HUES64 (cell line): ENCODE measurements at regions not wholly inside any gene's neighbourhood (a gene's known extent, or its start where the extent isn't known, plus 50 kb on each side); places are given as distances from the start of the nearest gene placed in this dataset.
"Not testable (repeated sequence)": the region's sequence is repeated elsewhere in the genome, so short reads cannot be mapped to it uniquely, and the experiment has no call there.

Experiments
- H3K27ac ChIP-seq: 2 replicates; pipeline ENCODE4 v1.7.0; 2013; ENCODE audit warnings: low read depth, low read length, inconsistent platforms
- H3K27me3 ChIP-seq: 2 replicates; pipeline ENCODE4 v1.6.1; 2013; ENCODE audit warnings: mild to moderate bottlenecking, low read length; ENCODE audit not compliant: insufficient read depth
- H3K36me3 ChIP-seq: 2 replicates; pipeline ENCODE4 v1.6.1; 2013; ENCODE audit warnings: mild to moderate bottlenecking, low read length; ENCODE audit not compliant: insufficient read depth
- H3K4me1 ChIP-seq: 2 replicates; pipeline ENCODE4 v1.6.1; 2013; ENCODE audit warnings: mild to moderate bottlenecking, low read length, moderate library complexity; ENCODE audit not compliant: insufficient read depth
- H3K4me3 ChIP-seq: 2 replicates; pipeline ENCODE4 v1.5.1; 2013; ENCODE audit warnings: mild to moderate bottlenecking, low read length, moderate library complexity
- H3K9ac ChIP-seq: 2 replicates; pipeline ENCODE4 v1.6.1; 2013; ENCODE audit warnings: mild to moderate bottlenecking, low read depth, low read length
- H3K9me3 ChIP-seq: 2 replicates; pipeline ENCODE4 v1.6.1; 2013; ENCODE audit warnings: low read depth, low read length; ENCODE audit not compliant: insufficient read depth
- WGBS: fragments of 150-250, 120-280 bp; methylation state at CpG from one replicate; pipeline ENCODE4 v1.1.7; 2013; ENCODE audit warnings: missing lambda C conversion rate; 5-methylcytosine and 5-hydroxymethylcytosine counted together

DNA sequence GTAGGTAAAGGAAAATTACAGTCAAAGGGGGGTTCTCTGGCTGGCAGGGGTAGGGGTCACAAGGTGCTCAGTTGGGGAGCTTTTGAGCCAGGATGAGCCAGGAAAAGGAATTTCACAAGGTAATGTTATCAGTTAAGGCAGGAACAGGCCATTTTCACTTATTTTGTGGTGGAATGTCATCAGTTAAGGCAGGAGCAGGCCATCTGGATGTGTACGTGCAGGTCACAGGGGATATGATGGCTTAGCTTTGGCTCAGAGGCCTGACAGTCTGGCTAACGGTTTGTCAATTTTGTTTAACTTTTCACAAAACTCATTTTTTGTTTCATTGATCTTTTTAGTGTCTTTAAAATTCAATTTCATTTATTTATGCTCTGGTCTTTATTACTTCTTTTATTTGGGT lies 1623.8 kb upstream of the DDX18 start:
- not testable (repeated sequence) for H3K4me1 ChIP-seq, H3K9me3 ChIP-seq
- 90% methylated on average over 2 of the region's 2 CpGs for WGBS

GRCh38 chr2:116200086-116200485 lies 1614.4 kb upstream of the DDX18 start:
- no peak overlapping the region for H3K27ac ChIP-seq
- no peaks in the 10 kb centered on the region for H3K4me1 ChIP-seq
- no peak overlapping the region for H3K9ac ChIP-seq
- no peaks in the 10 kb centered on the region for H3K9me3 ChIP-seq
- no peaks in the 10 kb centered on the region for H3K27me3 ChIP-seq
- no peak overlapping the region for H3K4me3 ChIP-seq
- WGBS = no CpG with 5 or more reads among the region's 2 CpGs
- H3K36me3 ChIP-seq = no peaks in the 10 kb centered on the region

More for the DNA sequence above, 1623.8 kb upstream of the DDX18 start:
- H3K36me3 ChIP-seq, H3K9ac ChIP-seq, H3K4me3 ChIP-seq, H3K27ac ChIP-seq, H3K27me3 ChIP-seq: not testable (repeated sequence)

- H3K4me3 ChIP-seq = no peak overlapping the region
- no peaks in the 10 kb centered on the region for H3K27me3 ChIP-seq
- H3K36me3 ChIP-seq = no peaks in the 10 kb centered on the region
- H3K4me1 ChIP-seq = 0 out of 2 replicates have a peak, but pooled peaks cover 4% of the 10 kb centered on the region
- WGBS = 97% methylated on average over 2 of the region's 3 CpGs
- no peaks in the 10 kb centered on the region for H3K9me3 ChIP-seq
- H3K27ac ChIP-seq = no peak overlapping the region
- H3K9ac ChIP-seq = no peak overlapping the region
These were observed 1602.8 kb upstream of the DDX18 start for GRCh38 chr2:116211719-116212118.

GRCh38 chr2:116222793-116223192 lies 1591.7 kb upstream of the DDX18 start:
- Histone ChIP-seq H3K27me3 (no peaks in the 10 kb centered on the region), H3K9me3 (no peaks in the 10 kb centered on the region), H3K4me1 (no peaks in the 10 kb centered on the region), H3K4me3 (no peak overlapping the region), H3K36me3 (no peaks in the 10 kb centered on the region), H3K9ac (no peak overlapping the region), H3K27ac (no peak overlapping the region)
- 92% methylated on average over 1 of the region's 4 CpGs for WGBS

DNA sequence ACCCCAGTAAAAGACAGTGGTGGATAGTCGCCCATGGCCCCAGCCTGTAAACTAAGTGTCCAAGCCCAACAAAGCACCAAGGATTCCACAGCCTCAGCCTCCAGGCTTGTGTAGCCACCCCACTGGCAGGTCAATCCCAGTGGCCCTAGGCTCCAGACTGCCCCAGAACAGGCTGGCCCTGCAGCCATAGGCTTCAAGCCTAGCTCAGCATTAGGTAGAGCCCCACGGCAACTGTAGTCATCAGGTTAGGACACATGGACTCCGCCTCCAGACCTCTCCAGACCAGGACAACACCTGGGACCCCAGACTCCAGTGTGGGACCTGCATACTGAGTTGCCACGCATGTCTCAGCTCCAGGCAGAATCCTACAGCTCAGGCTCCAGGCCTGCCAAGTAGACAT lies 1590.6 kb upstream of the DDX18 start:
- Histone ChIP-seq H3K4me1 (no peaks in the 10 kb centered on the region), H3K9ac (no peak overlapping the region), H3K9me3 (no peaks in the 10 kb centered on the region), H3K27ac (no peak overlapping the region), H3K4me3 (no peak overlapping the region), H3K27me3 (no peaks in the 10 kb centered on the region), H3K36me3 (no peaks in the 10 kb centered on the region)
- WGBS = 89% methylated on average over 4 of the region's 4 CpGs

- WGBS = 94% methylated on average over 6 of the region's 6 CpGs
- Histone ChIP-seq H3K36me3 (no peaks in the 10 kb centered on the region), H3K27ac (no peak overlapping the region), H3K4me1 (no peaks in the 10 kb centered on the region), H3K27me3 (no peaks in the 10 kb centered on the region), H3K9me3 (no peaks in the 10 kb centered on the region), H3K9ac (no peak overlapping the region), H3K4me3 (no peak overlapping the region)
These were observed 1589.9 kb upstream of the DDX18 start for GRCh38 chr2:116224610-116225009.

- Histone ChIP-seq H3K9ac (no peak overlapping the region), H3K36me3 (no peaks in the 10 kb centered on the region), H3K27ac (no peak overlapping the region), H3K4me3 (no peak overlapping the region), H3K4me1 (peaks cover 10% of the 10 kb centered on the region; the same call in 1 of the 2 replicates), H3K27me3 (no peaks in the 10 kb centered on the region), H3K9me3 (no peaks in the 10 kb centered on the region)
These were observed 1576.0 kb upstream of the DDX18 start for GRCh38 chr2:116238511-116238910.

DNA sequence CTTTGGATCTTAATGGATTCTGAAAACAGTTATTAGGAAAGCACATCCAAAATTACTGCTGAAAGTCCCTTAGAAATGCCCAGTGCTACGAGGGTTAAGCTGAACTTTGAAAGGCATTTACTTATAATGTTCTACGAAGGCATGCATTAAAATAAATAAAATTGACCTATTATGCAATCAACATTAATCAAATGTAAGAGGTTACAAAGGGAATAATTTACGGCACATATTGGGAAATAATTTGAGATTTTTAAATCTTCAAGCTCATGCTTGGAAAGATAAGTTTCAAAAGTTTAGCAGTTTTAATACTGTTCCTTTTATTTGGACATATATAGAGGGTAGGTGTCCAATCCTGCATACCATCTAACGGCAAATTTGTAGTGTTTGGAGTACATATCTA lies 1564.1 kb upstream of the DDX18 start:
- H3K27me3 ChIP-seq = no peaks in the 10 kb centered on the region
- H3K27ac ChIP-seq = no peak overlapping the region
- H3K9ac ChIP-seq = no peak overlapping the region
- H3K4me1 ChIP-seq = 0 out of 2 replicates have a peak, but pooled peaks cover 3% of the 10 kb centered on the region
- WGBS = 100% methylated on average over 2 of the region's 4 CpGs
- no peak overlapping the region for H3K4me3 ChIP-seq
- H3K9me3 ChIP-seq = peaks cover 14% of the 10 kb centered on the region; the same call in 1 of the 2 replicates
- H3K36me3 ChIP-seq = no peaks in the 10 kb centered on the region

DNA sequence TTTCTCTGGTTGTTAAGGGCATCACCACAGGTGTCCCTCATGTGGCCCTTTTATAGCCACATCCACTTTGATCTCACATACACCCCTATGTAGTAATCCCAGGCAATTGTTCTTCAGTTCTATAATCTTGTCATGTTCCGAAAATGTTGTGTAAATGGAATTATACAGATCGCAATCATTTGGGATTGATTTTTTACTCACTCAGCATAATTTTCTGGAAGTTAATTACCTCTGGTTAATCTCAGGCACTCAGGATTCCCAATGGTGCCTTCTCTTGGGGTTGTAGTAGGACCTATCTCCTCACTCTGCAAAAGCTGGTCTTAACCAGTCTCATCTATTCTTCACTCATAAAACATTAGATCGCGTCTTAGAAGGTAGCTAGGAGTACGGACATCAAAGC lies 1549.6 kb upstream of the DDX18 start:
- H3K27ac ChIP-seq = no peak overlapping the region
- H3K4me3 ChIP-seq = no peak overlapping the region
- no peak overlapping the region for H3K9ac ChIP-seq
- H3K36me3 ChIP-seq = no peaks in the 10 kb centered on the region
- H3K27me3 ChIP-seq = no peaks in the 10 kb centered on the region
- H3K9me3 ChIP-seq = peaks cover 21% of the 10 kb centered on the region
- H3K4me1 ChIP-seq = no peaks in the 10 kb centered on the region; the same call in 1 of the 2 replicates
- 95% methylated on average over 5 of the region's 5 CpGs for WGBS

GRCh38 chr2:116269040-116269439 lies 1545.5 kb upstream of the DDX18 start:
- Histone ChIP-seq H3K9me3 (no peaks in the 10 kb centered on the region), H3K27ac (no peak overlapping the region), H3K4me3 (no peak overlapping the region), H3K4me1 (no peaks in the 10 kb centered on the region; the same call in 1 of the 2 replicates), H3K36me3 (no peaks in the 10 kb centered on the region), H3K27me3 (no peaks in the 10 kb centered on the region), H3K9ac (no peak overlapping the region)
- WGBS = 96% methylated on average over 13 of the region's 13 CpGs

DNA sequence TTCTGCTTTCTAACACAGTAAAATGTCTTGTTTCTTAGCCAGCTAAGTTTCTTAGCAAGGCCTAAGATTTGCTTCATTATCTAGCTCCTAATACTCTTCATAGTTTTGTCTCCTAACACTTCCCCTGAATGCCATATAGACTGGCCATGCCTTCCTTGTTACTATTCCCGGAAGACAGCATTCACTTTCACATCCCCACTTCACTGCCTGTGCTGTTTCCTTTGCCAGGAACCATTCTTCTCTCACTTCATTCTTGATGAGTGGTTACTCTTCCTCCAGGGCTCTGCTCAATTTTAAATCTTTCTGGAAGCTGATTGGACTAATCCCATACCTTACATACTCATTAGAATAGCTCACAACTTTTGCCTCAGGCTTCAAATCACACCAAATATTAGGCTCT lies 1510.2 kb upstream of the DDX18 start:
- H3K4me3 ChIP-seq = no peak overlapping the region
- H3K9me3 ChIP-seq = no peaks in the 10 kb centered on the region
- H3K36me3 ChIP-seq = no peaks in the 10 kb centered on the region
- no peaks in the 10 kb centered on the region for H3K4me1 ChIP-seq
- no peaks in the 10 kb centered on the region for H3K27me3 ChIP-seq
- H3K27ac ChIP-seq = no peak overlapping the region
- no peak overlapping the region for H3K9ac ChIP-seq
- 93% methylated on average over 1 of the region's 1 CpG for WGBS

DNA sequence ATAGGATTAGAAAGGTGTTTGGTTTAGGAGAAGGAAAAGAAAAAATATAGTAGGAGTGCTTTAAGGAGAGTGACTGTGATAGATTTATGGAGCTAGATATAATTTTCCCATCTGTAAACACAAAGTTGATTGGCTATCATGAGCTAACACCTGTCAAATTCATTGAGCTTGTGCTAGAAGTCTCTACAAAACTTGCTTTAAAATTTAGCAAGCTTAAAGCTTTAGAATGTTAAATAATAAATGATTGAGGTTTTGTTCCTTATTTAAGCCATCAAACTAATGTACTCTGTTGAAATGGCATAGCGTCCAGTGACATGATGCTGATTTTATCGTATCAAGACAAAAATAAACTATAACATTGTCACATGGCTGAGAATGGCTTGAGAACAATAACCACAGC lies 1497.4 kb upstream of the DDX18 start:
- Histone ChIP-seq H3K27ac (no peak overlapping the region), H3K27me3 (no peaks in the 10 kb centered on the region), H3K9ac (no peak overlapping the region), H3K4me3 (no peak overlapping the region), H3K36me3 (no peaks in the 10 kb centered on the region), H3K4me1 (peaks cover 19% of the 10 kb centered on the region), H3K9me3 (no peaks in the 10 kb centered on the region)
- 98% methylated on average over 2 of the region's 2 CpGs for WGBS
